HG02852 (cell line): ENCODE measurements at regions not wholly inside any gene's neighbourhood (a gene's known extent, or its start where the extent isn't known, plus 50 kb on each side); places are given as distances from the start of the nearest gene placed in this dataset.

Experiments used
- ATAC-seq: cut with Tn5 transposase; IDR thresholded peaks from one replicate; pipeline ENCODE4 v1.9.1; 2021; ENCODE audit warnings: mild to moderate bottlenecking, moderate library complexity; ENCODE audit not compliant: unreplicated experiment

GRCh38 chr12:116654226-116654743, 83.6 kb downstream of the SPRING1 start:
- ATAC-seq = no peak

- ATAC-seq = no peak
Measured at GRCh38 chr12:116651089-116651488, 86.8 kb downstream of the SPRING1 start.

- no peak for ATAC-seq
Measured at GRCh38 chr12:116650585-116651087, 87.2 kb downstream of the SPRING1 start.

- ATAC-seq = no peak
Measured at GRCh38 chr12:116650062-116650461, 87.8 kb downstream of the SPRING1 start.

- ATAC-seq = no peak
Measured at GRCh38 chr12:116647813-116648212, 88.6 kb downstream of the MAP1LC3B2 start.

- ATAC-seq = no peak
Measured at GRCh38 chr12:116646901-116647300, 87.7 kb downstream of the MAP1LC3B2 start.

GRCh38 chr12:116644806-116645205, 85.6 kb downstream of the MAP1LC3B2 start:
- no peak for ATAC-seq

- no peak for ATAC-seq
Measured at GRCh38 chr12:116642683-116643082, 83.5 kb downstream of the MAP1LC3B2 start.

GRCh38 chr12:116642106-116642505, 82.9 kb downstream of the MAP1LC3B2 start:
- ATAC-seq = no peak

- no peak for ATAC-seq
Measured at GRCh38 chr12:116640281-116640680, 81.1 kb downstream of the MAP1LC3B2 start.

- ATAC-seq = no peak
Measured at GRCh38 chr12:116639765-116640164, 80.6 kb downstream of the MAP1LC3B2 start.

GRCh38 chr12:116638376-116638775, 79.2 kb downstream of the MAP1LC3B2 start:
- ATAC-seq = no peak

GRCh38 chr12:116637589-116638150, 78.5 kb downstream of the MAP1LC3B2 start:
- no peak for ATAC-seq

- ATAC-seq = no peak
Measured at GRCh38 chr12:116636608-116637519, 77.7 kb downstream of the MAP1LC3B2 start.

- ATAC-seq = peak; percentile 59
Measured at GRCh38 chr12:116635487-116635886, 76.3 kb downstream of the MAP1LC3B2 start.

- no peak for ATAC-seq
Measured at GRCh38 chr12:116633476-116633875, 74.3 kb downstream of the MAP1LC3B2 start.

GRCh38 chr12:116631619-116632018, 72.4 kb downstream of the MAP1LC3B2 start:
- ATAC-seq = no peak

- no peak for ATAC-seq
Measured at GRCh38 chr12:116630762-116631161, 71.6 kb downstream of the MAP1LC3B2 start.

- no peak for ATAC-seq
Measured at GRCh38 chr12:116629480-116629879, 70.3 kb downstream of the MAP1LC3B2 start.

- ATAC-seq = no peak
Measured at GRCh38 chr12:116628989-116629388, 69.8 kb downstream of the MAP1LC3B2 start.

- ATAC-seq = no peak
Measured at GRCh38 chr12:116628450-116628793, 69.2 kb downstream of the MAP1LC3B2 start.
